BLaER1 treated with 17β-estradiol and CSF1 and Interleukin-3, amounts not matched to agents 10 nM and 100 nM (cell line): ENCODE measurements at regions not wholly inside any gene's neighbourhood (a gene's known extent, or its start where the extent isn't known, plus 50 kb on each side); places are given as distances from the start of the nearest gene placed in this dataset.

Experiments
- H3K27ac ChIP-seq, 11 experiments: shearing (Covaris generic); formaldehyde crosslinking; 2 replicates each; pipeline ENCODE4 v1.8.1; 2022
- H3K27me3 ChIP-seq, 11 experiments: shearing (Covaris generic); formaldehyde crosslinking; 2 replicates each; pipeline ENCODE4 v1.8.1; 2022
- H3K36me3 ChIP-seq, 11 experiments: shearing (Covaris generic); formaldehyde crosslinking; 2 replicates each; pipeline ENCODE4 v1.8.1; 2022
- H3K4me1 ChIP-seq, 10 experiments: shearing (Covaris generic); formaldehyde crosslinking; 2 replicates each; pipeline ENCODE4 v1.8.1; 2022
- H3K4me2 ChIP-seq, 11 experiments: shearing (Covaris generic); formaldehyde crosslinking; 2 replicates each; pipeline ENCODE4 v1.8.1; 2022
- H3K4me3 ChIP-seq, 10 experiments: shearing (Covaris generic); formaldehyde crosslinking; 2 replicates each; pipeline ENCODE4 v1.8.1; 2022
- H3K9ac ChIP-seq, 11 experiments: shearing (Covaris generic); formaldehyde crosslinking; 2 replicates each; pipeline ENCODE4 v1.8.1; 2022
- H3K9me3 ChIP-seq, 11 experiments: shearing (Covaris generic); formaldehyde crosslinking; replicated peaks in 1 of 11; 2 replicates each; pipeline ENCODE4 v1.8.1; 2022
- H4K20me1 ChIP-seq, 11 experiments: shearing (Covaris generic); formaldehyde crosslinking; 2 replicates each; pipeline ENCODE4 v1.8.1; 2022
- Cebpa-rat ChIP-seq, 11 experiments: shearing (Covaris generic); IDR thresholded peaks; 2 replicates each; pipeline ENCODE4 v1.8.1; 2022

- Histone ChIP-seq H3K27ac (no peak overlapping the region), H4K20me1 (no peaks in the 10 kb centered on the region), H3K27me3 (no peaks in the 10 kb centered on the region), H3K4me3 (no peak overlapping the region), H3K9ac (no peak overlapping the region), H3K36me3 (no peaks in the 10 kb centered on the region), H3K9me3 (peaks cover 0 to 4% (median 0%) of the 10 kb centered on the region in 11 experiments; a peak in 3 of 22 replicates), H3K4me2 (no peak overlapping the region), H3K4me1 (peaks cover 0 to 12% (median 0%) of the 10 kb centered on the region in 10 experiments; a peak in 3 of 20 replicates)
- TF ChIP-seq Cebpa-rat (IDR thresholded peaks at IDR 0.05), result no peak
These were observed 57.6 kb upstream of the GRAMD2B start for GRCh38 chr5:126365446-126366198.

- Histone ChIP-seq H3K36me3 (no peaks in the 10 kb centered on the region), H3K27ac (no peak overlapping the region), H3K4me3 (no peak overlapping the region), H3K9me3 (peaks cover 0 to 4% (median 0%) of the 10 kb centered on the region in 11 experiments; a peak in 3 of 22 replicates), H3K27me3 (no peaks in the 10 kb centered on the region), H4K20me1 (no peaks in the 10 kb centered on the region), H3K9ac (no peak overlapping the region), H3K4me1 (peaks cover 0 to 9% (median 0%) of the 10 kb centered on the region in 10 experiments; a peak in 3 of 20 replicates), H3K4me2 (no peak overlapping the region)
- TF ChIP-seq Cebpa-rat (IDR thresholded peaks at IDR 0.05), result no peak
These were observed 57.0 kb upstream of the GRAMD2B start for GRCh38 chr5:126366199-126366560.

- no peak overlapping the region for H3K4me3 ChIP-seq
- no peaks in the 10 kb centered on the region for H4K20me1 ChIP-seq
- no peak for TF ChIP-seq Cebpa-rat (IDR thresholded peaks at IDR 0.05)
- H3K27ac ChIP-seq, result no peak overlapping the region
- no peak overlapping the region for H3K9ac ChIP-seq
- H3K27me3 ChIP-seq, result no peaks in the 10 kb centered on the region
- H3K9me3 ChIP-seq, result no peaks in the 10 kb centered on the region; a peak in 1 of 22 replicates
- H3K4me2 ChIP-seq, result no peak overlapping the region
- H3K4me1 ChIP-seq, result peaks cover 0 to 9% (median 3%) of the 10 kb centered on the region in 10 experiments; a peak in 13 of 20 replicates
- H3K36me3 ChIP-seq, result no peaks in the 10 kb centered on the region
These were observed 54.9 kb upstream of the GRAMD2B start for GRCh38 chr5:126368239-126368812.

GRCh38 chr5:126369083-126369482 lies 54.1 kb upstream of the GRAMD2B start:
- Histone ChIP-seq H3K4me1 (peaks cover 4 to 12% (median 10%) of the 10 kb centered on the region in 10 experiments; a peak in 16 of 20 replicates), H3K4me3 (no peak overlapping the region), H3K27ac (no peak overlapping the region), H3K27me3 (no peaks in the 10 kb centered on the region), H3K36me3 (no peaks in the 10 kb centered on the region), H4K20me1 (no peaks in the 10 kb centered on the region), H3K9ac (no peak overlapping the region), H3K9me3 (no peaks in the 10 kb centered on the region), H3K4me2 (no peak overlapping the region)
- TF ChIP-seq Cebpa-rat (IDR thresholded peaks at IDR 0.05), result no peak

GRCh38 chr5:126369995-126370731 lies 53.0 kb upstream of the GRAMD2B start:
- no peak overlapping the region for H3K9ac ChIP-seq
- no peaks in the 10 kb centered on the region for H3K27me3 ChIP-seq
- no peaks in the 10 kb centered on the region for H3K36me3 ChIP-seq
- H3K4me3 ChIP-seq, result no peak overlapping the region
- no peak overlapping the region for H3K27ac ChIP-seq
- no peak overlapping the region for H3K4me2 ChIP-seq
- no peak for TF ChIP-seq Cebpa-rat (IDR thresholded peaks at IDR 0.05)
- H4K20me1 ChIP-seq, result no peaks in the 10 kb centered on the region
- H3K4me1 ChIP-seq, result peaks cover 0 to 19% (median 15%) of the 10 kb centered on the region in 10 experiments; a peak in 16 of 20 replicates
- no peaks in the 10 kb centered on the region for H3K9me3 ChIP-seq

- Histone ChIP-seq H3K4me1 (peaks cover 0 to 19% (median 15%) of the 10 kb centered on the region in 10 experiments; a peak in 16 of 20 replicates), H3K9ac (no peak overlapping the region), H3K27ac (no peak overlapping the region), H3K9me3 (peaks cover 0 to 2% (median 0%) of the 10 kb centered on the region in 11 experiments; a peak in 1 of 22 replicates), H3K27me3 (no peaks in the 10 kb centered on the region), H3K36me3 (no peaks in the 10 kb centered on the region), H3K4me2 (no peak overlapping the region), H4K20me1 (no peaks in the 10 kb centered on the region), H3K4me3 (no peak overlapping the region)
- TF ChIP-seq Cebpa-rat (IDR thresholded peaks at IDR 0.05), result no peak
These were observed 52.2 kb upstream of the GRAMD2B start for GRCh38 chr5:126370796-126371718.

- Histone ChIP-seq H3K9me3 (peaks cover 0 to 5% (median 0%) of the 10 kb centered on the region in 11 experiments; a peak in 2 of 22 replicates), H4K20me1 (no peaks in the 10 kb centered on the region), H3K9ac (no peak overlapping the region), H3K4me3 (no peak overlapping the region), H3K4me1 (peaks cover 0 to 19% (median 15%) of the 10 kb centered on the region in 10 experiments; a peak in 16 of 20 replicates), H3K27me3 (no peaks in the 10 kb centered on the region), H3K27ac (peak overlapping the region in 1 of 11 experiments; percentile 24; a peak in 2 of 22 replicates), H3K4me2 (peak overlapping the region in 10 of 11 experiments; percentile 11 to 59 (median 48); a peak in 18 of 22 replicates), H3K36me3 (no peaks in the 10 kb centered on the region)
- 0 out of 22 replicates have a peak, but pooled peaks of 1 of the 11 experiments have one; percentile 15 for TF ChIP-seq Cebpa-rat (IDR thresholded peaks at IDR 0.05)
These were observed 49.7 kb upstream of the GRAMD2B start for GRCh38 chr5:126373375-126374108.
